Upper lobe of left lung (tissue), 6 donors: ENCODE measurements at regions not wholly inside any gene's neighbourhood (a gene's known extent, or its start where the extent isn't known, plus 50 kb on each side); places are given as distances from the start of the nearest gene placed in this dataset.

Experiments used
- ATAC-seq, 2 donors: fragments of 200-7000 bp; cut with Tn5 transposase; one replicate each; pipeline ENCODE4 v1.9.1; 2022; ENCODE audit warnings: mild to moderate bottlenecking in 2 of 2, moderate library complexity in 2 of 2; ENCODE audit not compliant: low FRiP score in 2 of 2
- DNase-seq, 2 donors: peaks; one replicate each; pipeline ENCODE4 v3.0.0-alpha.2; 2019 to 2020
- H3K27ac ChIP-seq, 4 donors: fragments of 200-600 bp; sonication (generic); one replicate each; pipeline ENCODE4 v1.5.1; 2016 to 2019
- H3K27me3 ChIP-seq, 4 donors: fragments of 200-600 bp; sonication (generic); one replicate each; pipeline ENCODE4 v1.5.1; 2017 to 2019
- H3K36me3 ChIP-seq, 4 donors: fragments of 200-600 bp; sonication (generic); one replicate each; pipeline ENCODE4 v1.5.1; 2016 to 2019
- H3K4me1 ChIP-seq, 4 donors: fragments of 200-600 bp; sonication (generic); one replicate each; pipeline ENCODE4 v1.5.1; 2018 to 2019
- H3K4me3 ChIP-seq, 4 donors: fragments of 200-600 bp; sonication (generic); one replicate each; pipeline ENCODE4 v1.5.1; 2017 to 2019; ENCODE audit warnings: mild to moderate bottlenecking in 2 of 4, moderate library complexity in 1 of 4
- H3K9me3 ChIP-seq, 4 donors: fragments of 200-600 bp; sonication (generic); one replicate each; pipeline ENCODE4 v1.5.1; 2018 to 2019
- EP300 ChIP-seq, 4 donors: sonication (generic); formaldehyde crosslinking; IDR thresholded peaks; one replicate each; pipeline ENCODE4 v1.5.1; 2017; ENCODE audit warnings: antibody characterized with exemption in 4 of 4, control low read depth in 2 of 4
- POLR2A ChIP-seq, 4 donors: fragments of 450-650 bp; IDR thresholded peaks; one replicate each; pipeline ENCODE4 v1.5.1; 2016 to 2017; ENCODE audit warnings: antibody characterized with exemption in 4 of 4, mild to moderate bottlenecking in 2 of 4
- POLR2AphosphoS5 ChIP-seq, 2 donors: sonication (generic); formaldehyde crosslinking; IDR thresholded peaks; one replicate each; pipeline ENCODE4 v1.5.1; 2017; ENCODE audit warnings: antibody characterized with exemption in 2 of 2
- WGBS, 2 donors: methylation state at CpG; one replicate each; pipeline ENCODE4 v1.1.5; 2017 to 2018; 5-methylcytosine and 5-hydroxymethylcytosine counted together
- TF ChIP-seq, protein P1 (sequence below), 6 experiments: fragments of 450-650 bp in 4 of 6; fragments of 200-600 bp in 2 of 6; sonication (generic) in 2 of 6; IDR thresholded peaks; one replicate each; pipeline ENCODE4 v1.5.1; 2016 to 2019; ENCODE audit warnings: antibody characterized with exemption in 6 of 6
- donor health status: DM: no; HTN: no; CAD: no; lungs with moderate emphysema.
- donor health status: DM: no; HTN: yes; CAD: no; lungs with severe emphysema.

DNA sequence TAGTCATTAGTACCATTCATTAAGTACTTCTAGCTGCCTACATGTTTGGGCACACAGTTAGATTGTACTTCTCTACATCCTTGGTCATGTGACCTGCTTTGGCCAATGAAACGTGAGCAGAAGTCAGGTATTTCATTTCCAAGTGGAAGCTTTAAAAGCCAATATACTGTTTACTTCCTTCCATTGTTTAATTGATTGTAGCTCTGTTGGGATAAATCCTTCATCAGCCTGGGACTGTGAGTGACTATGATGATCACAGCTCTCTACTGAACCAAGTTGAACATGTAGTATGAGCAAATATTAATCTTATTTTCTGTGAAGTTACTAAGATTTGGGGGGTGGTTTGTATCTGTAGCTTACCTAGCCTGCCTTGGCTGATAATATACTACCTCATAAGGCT lies 116.5 kb upstream of the ROPN1 start:
- Histone ChIP-seq H3K27me3 (no peaks in the 10 kb centered on the region), H3K9me3 (no peaks in the 10 kb centered on the region), H3K4me3 (no peak overlapping the region), H3K4me1 (no peaks in the 10 kb centered on the region), H3K27ac (no peak overlapping the region), H3K36me3 (no peaks in the 10 kb centered on the region)
- TF ChIP-seq POLR2AphosphoS5 (IDR thresholded peaks at IDR 0.05) (no peak), EP300 (IDR thresholded peaks at IDR 0.05) (no peak), POLR2A (IDR thresholded peaks at IDR 0.05) (no peak)
- TF ChIP-seq, protein P1, sequence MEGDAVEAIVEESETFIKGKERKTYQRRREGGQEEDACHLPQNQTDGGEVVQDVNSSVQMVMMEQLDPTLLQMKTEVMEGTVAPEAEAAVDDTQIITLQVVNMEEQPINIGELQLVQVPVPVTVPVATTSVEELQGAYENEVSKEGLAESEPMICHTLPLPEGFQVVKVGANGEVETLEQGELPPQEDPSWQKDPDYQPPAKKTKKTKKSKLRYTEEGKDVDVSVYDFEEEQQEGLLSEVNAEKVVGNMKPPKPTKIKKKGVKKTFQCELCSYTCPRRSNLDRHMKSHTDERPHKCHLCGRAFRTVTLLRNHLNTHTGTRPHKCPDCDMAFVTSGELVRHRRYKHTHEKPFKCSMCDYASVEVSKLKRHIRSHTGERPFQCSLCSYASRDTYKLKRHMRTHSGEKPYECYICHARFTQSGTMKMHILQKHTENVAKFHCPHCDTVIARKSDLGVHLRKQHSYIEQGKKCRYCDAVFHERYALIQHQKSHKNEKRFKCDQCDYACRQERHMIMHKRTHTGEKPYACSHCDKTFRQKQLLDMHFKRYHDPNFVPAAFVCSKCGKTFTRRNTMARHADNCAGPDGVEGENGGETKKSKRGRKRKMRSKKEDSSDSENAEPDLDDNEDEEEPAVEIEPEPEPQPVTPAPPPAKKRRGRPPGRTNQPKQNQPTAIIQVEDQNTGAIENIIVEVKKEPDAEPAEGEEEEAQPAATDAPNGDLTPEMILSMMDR (IDR thresholded peaks at IDR 0.05): no peak
- ATAC-seq (no peak), DNase-seq (no peak)
- WGBS, 2 donors: 62 to 67% methylated on average over 1 of the region's 1 CpG

DNA sequence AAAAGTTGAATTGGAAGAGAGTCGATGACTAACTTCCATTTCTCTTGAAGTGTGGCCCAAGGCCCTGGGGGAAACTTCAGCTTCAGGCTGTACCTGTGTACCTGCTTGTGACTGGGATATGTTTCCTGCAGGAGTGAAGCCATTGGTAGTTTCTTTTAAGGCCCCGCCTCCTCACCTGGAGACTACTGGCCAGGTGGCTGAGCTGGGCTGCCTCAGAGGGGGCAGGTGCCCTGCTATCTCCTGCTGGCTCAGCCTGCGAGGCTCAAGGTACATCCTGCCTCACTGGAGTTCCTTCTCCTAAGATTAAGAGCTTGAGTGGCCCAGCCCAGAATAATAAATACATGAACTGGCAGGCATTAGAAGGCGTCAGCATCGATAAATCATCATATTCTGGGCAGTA lies 121.6 kb upstream of the ROPN1 start:
- no peak for ATAC-seq
- no peak for TF ChIP-seq POLR2AphosphoS5 (IDR thresholded peaks at IDR 0.05)
- TF ChIP-seq, protein P1 (IDR thresholded peaks at IDR 0.05): no peak
- no peak for TF ChIP-seq EP300 (IDR thresholded peaks at IDR 0.05)
- TF ChIP-seq POLR2A (IDR thresholded peaks at IDR 0.05): no peak
- WGBS, 2 donors: 97 to 98% methylated on average over 5 of the region's 5 CpGs

DNA sequence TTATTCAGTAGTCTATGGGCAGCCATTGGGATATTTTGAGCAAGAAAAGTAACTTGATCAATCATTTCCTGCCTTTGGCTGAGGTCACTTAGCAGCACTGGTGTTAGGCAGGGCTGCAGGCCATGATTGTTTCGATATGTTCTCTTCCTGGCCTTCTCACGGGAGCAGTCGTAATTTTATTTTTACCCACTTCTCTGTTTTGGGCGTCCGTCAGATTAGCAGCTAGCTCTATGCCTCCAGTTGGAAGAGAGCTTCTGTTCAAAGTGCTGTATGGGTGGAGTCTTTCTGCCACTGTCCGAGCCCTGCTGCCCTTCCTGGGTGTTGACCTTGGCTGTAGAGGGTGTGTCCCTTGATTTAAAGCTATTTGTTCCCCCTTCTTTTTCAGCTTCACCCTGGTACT lies 123.4 kb upstream of the ROPN1 start:
- no peak for DNase-seq
- TF ChIP-seq POLR2AphosphoS5 (IDR thresholded peaks at IDR 0.05) (no peak), EP300 (IDR thresholded peaks at IDR 0.05) (no peak), POLR2A (IDR thresholded peaks at IDR 0.05) (no peak)
- TF ChIP-seq, protein P1 (IDR thresholded peaks at IDR 0.05): no peak
- WGBS, 2 donors: 33 to 69% methylated on average over 6 of the region's 6 CpGs

More for the DNA sequence above, 121.6 kb upstream of the ROPN1 start:
- no peaks in the 10 kb centered on the region for H3K9me3 ChIP-seq
- no peaks in the 10 kb centered on the region for H3K36me3 ChIP-seq
- DNase-seq: no peak
- no peak overlapping the region for H3K4me3 ChIP-seq
- H3K27ac ChIP-seq: no peak overlapping the region
- no peaks in the 10 kb centered on the region for H3K27me3 ChIP-seq
- peaks cover 0 to 12% (median 2%) of the 10 kb centered on the region in 4 donors for H3K4me1 ChIP-seq

DNA sequence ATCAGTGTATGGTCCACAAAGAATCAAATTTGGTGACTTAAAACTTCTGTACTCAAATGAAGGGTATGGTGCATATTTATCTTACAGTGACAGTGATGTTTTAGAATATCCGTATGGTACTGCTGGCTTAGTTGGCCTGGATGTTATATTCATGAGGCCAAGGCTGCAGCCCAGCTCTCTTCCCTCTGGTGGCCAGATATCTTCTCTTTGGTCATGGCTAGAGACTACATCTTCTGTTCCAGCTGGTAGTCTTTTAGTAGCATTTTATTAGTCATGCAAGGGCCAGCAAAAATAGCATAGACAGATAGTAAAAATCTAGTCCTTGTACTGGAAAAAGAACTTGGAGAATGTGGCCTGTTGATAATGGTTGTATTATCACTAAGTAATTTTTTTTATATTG lies 124.0 kb upstream of the ROPN1 start:
- Histone ChIP-seq H3K27ac (no peak overlapping the region), H3K9me3 (no peaks in the 10 kb centered on the region), H3K36me3 (no peaks in the 10 kb centered on the region), H3K4me1 (peaks cover 0 to 12% (median 4%) of the 10 kb centered on the region in 4 donors), H3K27me3 (no peaks in the 10 kb centered on the region), H3K4me3 (no peak overlapping the region)
- ATAC-seq (peak in 1 of 2 donors; percentile 30), DNase-seq (no peak)
- TF ChIP-seq, protein P1 (IDR thresholded peaks at IDR 0.05): no peak
- TF ChIP-seq POLR2A (IDR thresholded peaks at IDR 0.05) (no peak), POLR2AphosphoS5 (IDR thresholded peaks at IDR 0.05) (no peak), EP300 (IDR thresholded peaks at IDR 0.05) (no peak)
- WGBS, 2 donors: 74 to 79% methylated on average over 1 of the region's 1 CpG

More for the DNA sequence above, 123.4 kb upstream of the ROPN1 start:
- Histone ChIP-seq H3K36me3 (no peaks in the 10 kb centered on the region), H3K27me3 (no peaks in the 10 kb centered on the region), H3K27ac (peak overlapping the region in 1 of 4 donors; percentile 22), H3K4me3 (no peak overlapping the region), H3K4me1 (peaks cover 0 to 12% (median 4%) of the 10 kb centered on the region in 4 donors), H3K9me3 (no peaks in the 10 kb centered on the region)
- peak in 1 of 2 donors; percentile 48 for ATAC-seq

DNA sequence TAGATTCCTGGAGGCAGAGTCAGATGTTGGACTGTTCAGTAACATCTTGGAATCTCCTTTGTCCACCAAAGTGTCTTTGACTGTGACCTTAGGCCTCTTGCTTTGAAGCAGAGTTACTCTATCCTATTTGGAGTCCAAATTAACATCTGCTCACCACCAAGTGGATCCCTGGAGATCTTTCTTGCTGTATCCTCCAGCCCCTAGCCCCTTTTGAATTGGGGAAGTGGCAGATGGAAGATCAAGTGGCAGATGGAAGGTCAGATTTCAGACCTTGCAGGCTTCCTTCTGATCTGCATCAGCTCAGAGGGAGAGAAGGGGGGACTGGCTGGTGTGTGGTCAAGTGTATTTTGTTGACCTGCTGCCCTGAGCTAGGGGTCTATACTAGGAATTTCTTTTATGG lies 125.0 kb upstream of the ROPN1 start:
- Histone ChIP-seq H3K27me3 (no peaks in the 10 kb centered on the region), H3K36me3 (no peaks in the 10 kb centered on the region), H3K9me3 (no peaks in the 10 kb centered on the region), H3K4me1 (peaks cover 2 to 12% (median 4%) of the 10 kb centered on the region in 4 donors), H3K27ac (no peak overlapping the region), H3K4me3 (no peak overlapping the region)
- DNase-seq: no peak
- TF ChIP-seq POLR2AphosphoS5 (IDR thresholded peaks at IDR 0.05) (no peak), EP300 (IDR thresholded peaks at IDR 0.05) (no peak), POLR2A (IDR thresholded peaks at IDR 0.05) (no peak)
- TF ChIP-seq, protein P1 (IDR thresholded peaks at IDR 0.05): no peak
- ATAC-seq: no peak
